ENCODE measurements at regions not wholly inside any gene's neighbourhood (a gene's known extent, or its start where the extent isn't known, plus 50 kb on each side); places are given as distances from the start of the nearest gene placed in this dataset.

DNA sequence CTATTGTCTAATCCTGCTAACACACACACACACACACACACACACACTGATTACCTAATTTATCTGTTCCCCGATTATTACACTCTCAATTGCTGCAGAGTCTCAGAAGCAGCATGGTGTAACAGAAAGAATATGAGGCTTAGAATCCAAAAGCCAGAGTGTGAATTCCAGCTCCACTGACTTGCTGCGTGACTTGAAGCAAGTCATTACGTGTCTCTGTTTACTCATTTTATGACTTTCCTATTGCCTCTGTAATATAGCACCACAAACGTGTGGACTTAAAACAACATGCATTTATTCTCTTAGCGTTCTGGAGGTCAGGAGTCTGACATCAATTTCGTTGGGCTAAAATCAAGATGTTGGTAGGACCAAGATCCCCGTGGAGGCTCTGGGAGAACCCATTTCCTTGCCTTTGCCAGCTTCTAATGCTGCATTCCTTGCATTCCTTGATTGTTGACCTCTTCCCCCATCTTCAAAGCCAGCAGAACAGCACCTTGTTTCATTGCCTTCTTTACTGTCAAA is 55.9 kb upstream of the ATP5PO start:
- TF ChIP-seq FOS (IDR thresholded peaks at IDR 0.05; ENCODE audit: borderline replicate concordance, insufficient read depth, low read length) (no peak), POLR2A (IDR thresholded peaks at IDR 0.05; ENCODE audit: low read depth, low read length) (no peak), GATA2 (IDR thresholded peaks at IDR 0.05; ENCODE audit: insufficient read depth, insufficient read length, low read depth, low read length) (no peak), EZH2 (IDR thresholded peaks at IDR 0.05; ENCODE audit: borderline replicate concordance, low read depth, low read length, severe bottlenecking) (no peak)
- TF ChIP-seq, protein P1, sequence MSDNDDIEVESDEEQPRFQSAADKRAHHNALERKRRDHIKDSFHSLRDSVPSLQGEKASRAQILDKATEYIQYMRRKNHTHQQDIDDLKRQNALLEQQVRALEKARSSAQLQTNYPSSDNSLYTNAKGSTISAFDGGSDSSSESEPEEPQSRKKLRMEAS (IDR thresholded peaks at IDR 0.05; ENCODE audit: insufficient read depth, insufficient read length), result no peak
